DMS53 treated with DMSO at 0.1 percent for 48 hours (cell line): ENCODE measurements at regions not wholly inside any gene's neighbourhood (a gene's known extent, or its start where the extent isn't known, plus 50 kb on each side); places are given as distances from the start of the nearest gene placed in this dataset.

ENCODE experiments used
- DNase-seq: peaks from one replicate; lab custom pipeline; 2025; ENCODE audit not compliant: unreplicated experiment; lab: John Stamatoyannopoulos, UW

DNA sequence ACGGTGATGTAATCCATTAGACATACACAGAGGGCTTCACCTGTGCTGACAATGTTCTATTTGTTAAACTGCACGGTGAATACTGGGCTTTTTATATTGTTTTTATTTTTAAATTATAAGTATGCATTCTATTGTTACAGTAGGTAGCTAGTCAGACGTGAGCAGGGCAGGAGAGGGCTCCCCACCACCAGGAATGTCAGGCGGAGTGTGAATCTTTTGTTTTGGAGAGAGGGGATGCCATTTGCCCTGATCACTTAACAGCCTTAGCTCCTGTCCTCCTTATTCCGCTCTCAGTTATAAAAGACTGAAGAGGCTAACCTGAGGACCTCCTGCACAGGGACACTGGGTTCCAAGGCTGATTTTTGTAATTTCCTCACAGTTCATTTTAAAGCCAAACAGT, 151.6 kb upstream of the TAPT1 start:
- DNase-seq, result no peak

DNA sequence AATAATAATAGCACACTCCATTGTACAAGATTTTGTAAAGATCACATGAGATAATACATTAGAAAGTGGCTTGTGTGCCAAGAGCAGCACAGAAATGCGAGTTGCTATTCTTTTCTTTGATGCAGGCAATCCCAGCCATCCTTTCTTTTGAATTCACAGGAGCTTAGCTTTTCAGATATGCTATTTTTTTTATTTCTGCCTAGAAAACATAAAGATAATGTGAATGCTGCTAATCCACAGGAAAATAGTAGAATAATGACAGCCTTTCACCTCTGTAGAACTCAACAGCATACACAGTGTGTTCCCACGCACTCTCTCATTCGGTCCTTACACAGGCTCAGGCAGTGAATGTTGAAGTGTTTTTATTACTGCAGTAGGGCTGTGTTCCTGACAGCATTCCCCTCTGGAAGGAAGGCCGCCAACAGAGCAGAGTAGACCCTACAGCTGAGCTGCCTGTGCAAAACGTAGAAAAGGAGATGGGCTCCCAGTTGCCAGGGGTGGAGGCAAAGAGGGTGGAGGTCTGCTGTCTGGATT, 138.8 kb upstream of the TAPT1 start:
- DNase-seq, result no peak

DNA sequence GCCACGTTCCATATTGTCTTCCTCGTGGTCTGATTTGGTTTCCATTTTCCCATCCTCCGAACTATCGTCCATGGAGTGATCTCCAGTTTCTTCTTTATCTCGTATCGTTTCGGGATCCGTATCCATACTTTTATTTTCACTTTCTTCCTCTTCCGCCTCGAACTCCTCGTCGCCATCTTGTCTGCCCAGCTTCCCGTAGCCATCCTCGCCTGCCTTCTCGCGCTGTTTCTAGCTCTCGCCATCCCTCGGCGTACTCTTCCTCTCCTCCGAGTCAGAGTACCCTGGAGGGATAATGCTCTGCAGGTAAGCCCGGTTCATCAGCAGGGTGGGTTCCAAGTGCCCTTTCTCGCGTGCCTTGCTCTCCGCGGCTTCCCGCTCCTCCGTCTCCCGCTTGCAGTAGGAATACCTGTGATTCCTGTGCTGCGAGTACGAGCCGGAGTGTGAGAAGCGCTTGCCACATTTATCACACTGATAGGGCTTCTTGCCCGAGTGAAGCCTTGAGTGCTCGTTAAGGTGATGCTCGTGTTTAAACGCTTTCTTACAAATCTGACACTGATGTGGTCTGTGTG, 134.5 kb upstream of the TAPT1 start:
- DNase-seq, result peak; percentile 77

DNA sequence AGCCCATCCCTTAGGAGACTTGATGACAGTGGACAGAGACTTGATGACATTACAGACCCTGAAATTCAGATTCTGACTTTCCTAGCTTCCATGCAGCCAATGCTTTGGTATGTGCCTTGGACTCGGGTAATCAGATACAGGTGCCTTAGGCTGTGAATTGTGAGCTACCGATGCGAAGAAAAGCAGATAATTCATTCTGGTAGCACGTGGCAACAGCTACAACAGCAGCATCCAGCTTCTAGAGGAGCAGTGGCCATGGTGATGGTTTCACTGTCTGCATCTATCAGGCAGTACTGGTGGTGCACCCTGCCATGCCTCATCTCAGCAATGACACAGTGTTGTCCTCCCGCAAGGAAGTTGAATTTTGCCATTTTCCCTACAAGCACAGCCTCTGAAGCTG, 126.9 kb upstream of the TAPT1 start:
- DNase-seq, result no peak

DNA sequence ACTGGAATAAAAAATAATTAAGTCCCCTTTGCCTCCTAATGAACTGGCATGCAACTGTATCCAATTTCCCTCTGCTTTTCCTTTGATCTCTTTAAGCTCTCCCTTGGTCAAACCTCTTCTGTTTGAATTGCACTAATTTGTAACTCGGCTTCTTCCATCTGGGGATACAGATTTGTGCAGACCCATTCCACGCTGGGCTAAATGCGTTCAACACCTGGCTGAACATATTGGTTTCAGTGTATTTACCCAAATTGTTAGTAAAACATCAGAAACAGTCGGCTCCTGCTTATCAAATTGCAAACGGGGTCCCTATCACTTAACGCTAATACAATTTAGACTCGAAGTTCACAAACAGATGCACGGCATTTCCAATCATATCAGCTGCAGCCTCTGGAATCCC, 124.9 kb upstream of the TAPT1 start:
- DNase-seq, result no peak

DNA sequence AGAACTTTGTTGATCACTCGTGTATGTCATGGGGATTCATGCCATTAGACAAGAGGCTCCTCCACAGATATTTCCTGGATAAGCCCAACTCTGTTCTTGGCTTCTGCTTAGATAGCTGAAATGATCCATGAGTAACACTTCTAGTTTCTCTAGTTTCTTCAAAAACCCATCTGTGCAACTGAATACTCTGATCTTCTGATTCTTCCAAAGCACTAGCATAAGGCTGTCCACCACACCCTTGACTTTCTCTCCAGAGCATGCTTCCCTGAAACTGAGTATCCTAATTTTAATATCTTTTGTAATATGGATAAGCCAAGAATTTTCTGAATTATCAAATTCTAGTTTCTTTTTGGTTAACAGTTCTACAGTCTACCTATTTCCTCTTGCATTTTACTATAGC, 118.6 kb upstream of the TAPT1 start:
- no peak for DNase-seq

DNA sequence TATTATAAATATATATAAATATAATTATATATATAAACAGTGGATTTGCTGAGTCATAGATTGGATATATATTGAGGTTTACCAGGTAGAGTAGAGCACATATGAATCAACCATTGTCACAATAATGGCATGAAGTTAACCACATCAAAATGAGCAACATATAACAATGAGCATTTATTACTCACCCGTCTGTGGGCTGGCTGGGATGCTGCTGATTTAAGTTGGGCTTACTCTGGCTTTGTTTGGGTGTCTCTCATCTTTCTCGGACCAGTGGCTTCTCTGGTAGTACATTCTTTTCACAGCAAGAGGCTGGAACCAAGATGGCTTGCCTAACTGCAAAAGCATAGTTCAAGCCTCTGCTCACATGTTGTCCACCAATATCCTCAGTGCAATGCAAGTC, 111.7 kb upstream of the TAPT1 start:
- DNase-seq, result no peak

DNA sequence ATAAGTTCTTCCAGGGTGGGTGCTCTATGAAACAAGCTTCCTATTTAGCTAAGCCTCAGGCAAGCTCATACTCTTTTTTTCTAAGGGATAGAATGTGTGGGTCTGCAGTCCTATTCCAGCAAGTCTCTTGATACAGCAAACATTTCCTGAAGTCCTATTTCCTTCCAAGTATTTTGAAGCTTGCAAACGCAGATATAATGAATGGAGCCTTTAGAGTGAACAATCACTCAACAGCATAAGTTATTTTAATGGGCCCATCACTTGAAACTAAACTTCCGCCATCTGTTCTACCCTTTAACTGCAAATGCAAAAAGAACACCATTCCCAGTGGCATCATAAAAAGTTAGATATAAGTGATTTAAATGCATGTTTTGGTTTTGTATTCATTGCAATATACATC, 108.3 kb upstream of the TAPT1 start:
- DNase-seq, result no peak

DNA sequence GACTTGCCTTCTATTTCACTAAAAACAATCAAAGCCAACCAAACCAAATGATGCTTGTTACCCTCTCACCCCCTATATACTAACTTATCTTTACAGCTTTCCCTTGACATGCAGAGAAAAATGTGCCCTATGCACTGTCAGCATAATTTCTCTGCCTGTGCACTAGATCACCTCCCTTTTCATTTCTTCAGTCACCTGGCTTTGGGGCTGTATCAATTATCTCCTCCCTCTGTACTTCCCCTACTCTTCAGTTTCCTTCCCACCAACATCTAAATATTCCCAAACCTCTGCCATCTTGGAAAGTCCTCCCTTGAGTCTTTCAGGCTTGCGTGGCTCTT, 103.5 kb upstream of the TAPT1 start:
- no peak for DNase-seq

DNA sequence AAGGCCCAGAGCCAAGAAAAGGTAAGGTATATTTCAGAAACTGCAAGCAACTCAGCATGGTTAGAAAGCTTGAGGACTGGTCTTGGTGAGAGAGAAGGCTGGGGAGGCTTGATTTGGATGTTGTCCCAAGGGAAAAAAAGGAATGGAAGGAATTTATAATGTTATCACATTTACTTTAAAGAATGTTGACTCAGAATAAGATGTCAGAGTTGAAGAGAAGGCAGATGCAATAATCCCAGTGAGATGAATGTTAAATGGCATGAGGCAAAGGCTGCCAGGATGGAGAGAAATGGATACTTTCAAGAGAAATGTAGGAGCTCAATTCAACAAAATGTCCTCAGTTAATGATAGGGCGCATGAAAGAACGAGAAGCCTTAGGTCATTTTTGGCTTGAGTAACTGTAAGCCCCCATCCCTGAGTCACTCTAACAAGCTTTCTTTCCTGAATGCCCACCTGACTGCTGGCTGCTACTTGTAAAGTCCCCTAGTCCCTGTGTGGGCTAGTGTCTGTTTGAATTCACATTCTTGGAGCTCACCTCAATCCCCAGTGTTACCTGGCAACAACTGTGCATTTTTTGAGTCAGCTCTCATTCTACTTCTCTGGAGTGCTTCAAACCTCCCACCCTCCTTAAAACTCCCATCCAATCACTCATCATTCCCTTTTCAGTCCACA, 103.0 kb upstream of the TAPT1 start:
- DNase-seq, result no peak

DNA sequence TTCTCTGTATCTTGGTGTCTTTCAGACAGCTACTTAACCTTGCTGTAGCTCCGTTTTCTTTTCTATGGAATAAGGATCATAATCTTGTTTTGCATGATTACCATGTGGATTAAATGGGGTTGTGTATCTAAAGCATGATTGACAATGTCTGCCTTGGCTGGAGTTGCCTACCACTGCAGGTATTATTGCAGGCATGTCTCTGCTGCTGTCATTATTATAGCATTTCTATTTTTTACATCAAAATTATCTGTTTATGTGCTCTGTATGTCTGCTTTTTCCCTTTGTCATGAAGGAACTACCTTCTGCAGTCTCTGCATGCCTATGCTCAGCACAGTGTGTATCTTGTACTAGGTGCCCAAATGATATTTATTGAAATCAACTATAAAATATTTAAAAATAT, 95.9 kb upstream of the TAPT1 start:
- no peak for DNase-seq

DNA sequence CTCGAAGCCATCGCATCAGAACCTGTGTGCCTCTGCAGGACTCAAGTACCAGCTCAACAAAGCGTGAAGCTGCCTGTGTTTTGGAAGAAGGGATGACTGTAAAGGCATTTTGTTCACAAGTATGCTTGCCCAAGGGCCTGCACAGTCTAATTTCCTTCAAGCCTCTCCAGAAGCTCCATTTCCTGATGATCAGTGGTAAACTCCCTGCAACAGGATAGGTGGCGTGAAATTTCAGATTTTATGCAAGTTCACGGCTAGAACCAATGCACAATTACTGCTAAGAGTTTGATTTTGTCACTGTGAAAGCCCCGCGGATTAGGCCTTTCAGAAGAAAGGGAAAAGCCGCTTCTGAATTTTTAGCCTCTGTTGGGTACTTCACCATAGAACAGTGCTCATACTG, 89.2 kb upstream of the TAPT1 start:
- DNase-seq, result no peak

DNA sequence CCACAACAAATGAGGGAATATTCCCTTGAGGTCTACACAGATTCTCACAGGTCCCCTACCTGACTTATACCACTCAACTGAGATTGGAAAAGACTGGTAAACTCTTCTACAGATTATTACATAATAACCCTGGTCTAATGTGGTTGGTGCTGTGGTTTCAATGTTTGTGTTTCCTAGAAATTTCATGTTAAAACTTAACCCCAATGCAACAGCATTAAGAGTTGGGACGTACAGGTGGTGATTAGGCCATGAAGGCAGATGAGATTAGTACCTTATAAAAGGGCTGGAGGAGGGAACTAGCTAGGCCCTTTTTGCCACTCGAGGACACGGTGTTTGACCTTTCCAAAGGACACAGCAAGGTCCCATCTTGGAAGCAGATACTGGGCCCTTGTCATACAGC, 84.3 kb upstream of the TAPT1 start:
- no peak for DNase-seq

DNA sequence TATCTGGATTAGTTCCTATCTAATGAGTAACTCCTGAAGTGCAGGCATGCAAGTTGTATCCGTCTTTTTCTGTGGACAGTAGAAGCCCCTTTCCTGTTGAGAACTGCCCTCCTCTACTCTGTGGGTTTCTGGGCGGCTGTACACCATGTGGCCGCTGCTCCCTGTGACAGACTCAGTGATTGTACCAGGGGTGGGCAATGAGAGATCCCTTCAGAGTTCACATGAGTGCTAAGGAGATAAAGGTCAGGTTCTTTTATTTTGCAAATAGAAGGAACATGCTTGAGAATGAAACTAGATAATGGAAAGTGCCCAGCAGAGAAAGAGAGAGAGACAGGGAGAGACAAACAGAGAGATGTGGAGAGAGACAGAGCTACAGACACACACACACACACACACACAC, 76.4 kb upstream of the TAPT1 start:
- DNase-seq, result no peak

DNA sequence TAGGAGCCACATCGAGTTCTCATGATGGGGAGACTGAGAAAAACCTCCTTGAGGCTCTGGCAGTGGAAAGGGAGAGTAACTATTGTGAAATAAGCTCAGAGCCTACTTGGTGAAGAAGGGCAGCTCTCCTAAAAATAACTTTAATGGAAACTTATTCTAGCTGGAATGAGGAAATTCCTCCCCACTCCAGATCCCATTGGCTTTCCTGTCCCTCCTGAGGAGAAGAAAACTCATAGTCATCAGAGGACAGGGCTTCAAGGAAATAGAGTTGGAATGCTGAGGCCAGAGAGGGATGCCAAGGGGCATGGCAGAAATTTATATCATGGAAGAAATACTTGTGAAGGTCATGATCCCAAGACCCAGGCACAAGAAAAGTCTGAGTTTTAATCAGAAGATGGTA, 70.7 kb upstream of the TAPT1 start:
- DNase-seq, result no peak

DNA sequence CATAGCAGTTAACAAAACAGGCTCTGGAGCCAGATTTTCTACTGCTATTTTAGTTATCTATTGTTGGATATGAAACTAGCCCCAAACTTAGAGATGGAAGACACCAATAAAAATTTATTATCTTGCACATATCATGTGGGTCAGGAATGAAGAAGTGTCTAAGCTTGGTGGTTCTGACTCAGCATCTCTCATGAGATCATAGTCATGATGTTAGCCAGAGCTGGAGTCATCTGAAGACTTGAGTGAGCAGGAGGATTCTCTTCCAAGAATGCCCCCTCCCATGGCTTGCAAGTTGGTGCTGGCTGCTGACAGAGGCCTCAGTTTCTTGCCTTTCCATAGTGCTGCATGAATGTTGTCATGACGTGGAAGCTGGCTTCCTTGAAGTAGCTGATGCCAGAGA, 68.2 kb upstream of the TAPT1 start:
- DNase-seq, result no peak

DNA sequence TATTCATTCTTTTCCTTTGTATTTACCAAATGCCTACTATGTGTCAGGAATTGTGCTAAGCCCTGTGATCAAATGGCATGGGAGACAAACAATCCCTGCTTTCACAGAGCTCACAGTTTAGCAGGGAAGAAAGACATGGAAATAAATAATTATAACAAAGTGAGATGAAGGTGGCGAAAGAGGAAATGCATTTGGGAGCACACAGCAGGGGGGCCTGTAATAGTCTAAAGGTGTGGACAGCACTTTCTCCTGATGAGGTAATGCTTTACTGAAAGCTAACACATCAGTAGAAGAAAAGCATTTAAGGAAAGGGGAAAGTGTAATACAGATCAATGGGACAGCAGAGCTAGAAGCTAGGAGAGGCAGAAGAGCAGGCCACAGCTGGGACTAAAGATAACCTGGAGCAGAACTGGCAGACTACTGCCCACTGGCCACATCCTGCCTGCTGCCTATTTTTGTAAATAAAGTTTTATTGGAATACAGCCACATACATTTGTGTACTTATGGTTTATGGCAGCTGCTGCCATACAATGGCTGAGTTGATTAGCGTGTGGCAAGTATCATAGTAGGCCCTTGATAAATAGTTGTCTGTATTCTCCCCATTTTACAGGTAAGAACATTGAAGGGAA, 67.1 kb upstream of the TAPT1 start:
- DNase-seq, result no peak

DNA sequence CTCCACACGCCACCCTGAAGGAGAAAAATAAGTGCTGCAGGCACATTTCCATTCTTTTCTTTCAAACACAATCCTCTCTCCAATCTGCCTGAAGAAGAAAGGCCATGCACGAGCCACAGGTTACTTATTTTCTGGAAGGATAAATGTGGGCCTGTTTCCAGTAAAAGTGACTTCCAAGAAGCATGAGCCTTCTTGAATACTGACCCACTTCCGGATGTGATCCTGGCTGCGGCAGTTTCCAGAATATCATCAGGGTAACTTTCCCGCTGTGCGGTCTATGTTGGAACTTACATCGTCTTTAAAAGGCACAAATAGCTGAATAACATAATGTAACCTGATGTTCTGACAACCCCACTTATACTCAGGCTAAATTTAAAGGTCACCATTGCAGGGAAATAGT, 66.3 kb upstream of the TAPT1 start:
- no peak for DNase-seq

DNA sequence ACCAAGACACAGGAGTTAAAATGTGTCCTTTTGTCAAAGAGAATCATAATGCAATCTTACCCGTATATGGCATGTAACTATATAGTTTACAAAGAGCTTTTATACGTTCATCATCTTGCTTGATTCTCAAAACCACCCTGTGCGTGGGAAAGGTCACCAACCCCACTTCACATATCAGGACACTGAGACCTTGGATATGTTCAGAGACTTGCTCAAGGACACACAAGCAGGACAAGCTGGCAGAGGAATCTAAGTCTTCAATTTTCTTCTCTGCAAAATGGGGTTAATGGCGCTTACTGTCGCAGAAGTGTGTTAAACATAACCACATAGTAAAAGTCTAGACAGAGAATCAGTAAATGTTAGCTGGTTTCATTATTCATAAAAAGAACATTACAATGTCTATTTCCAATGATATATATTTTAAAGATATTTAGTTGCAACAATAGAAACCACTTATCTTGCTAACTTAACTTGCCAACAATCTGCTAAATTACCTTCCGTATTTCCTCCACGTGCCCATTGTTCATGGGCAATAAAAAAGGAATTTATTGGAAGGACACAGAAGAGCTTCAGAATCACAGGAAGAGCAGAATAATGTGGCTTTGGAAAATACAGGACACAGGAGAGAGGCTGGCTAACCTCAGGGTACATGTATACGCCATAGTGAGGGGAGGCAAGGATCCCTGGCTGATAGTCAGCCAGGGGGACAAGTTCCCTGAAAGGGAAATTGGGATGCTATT, 64.6 kb upstream of the TAPT1 start:
- DNase-seq, result no peak

DNA sequence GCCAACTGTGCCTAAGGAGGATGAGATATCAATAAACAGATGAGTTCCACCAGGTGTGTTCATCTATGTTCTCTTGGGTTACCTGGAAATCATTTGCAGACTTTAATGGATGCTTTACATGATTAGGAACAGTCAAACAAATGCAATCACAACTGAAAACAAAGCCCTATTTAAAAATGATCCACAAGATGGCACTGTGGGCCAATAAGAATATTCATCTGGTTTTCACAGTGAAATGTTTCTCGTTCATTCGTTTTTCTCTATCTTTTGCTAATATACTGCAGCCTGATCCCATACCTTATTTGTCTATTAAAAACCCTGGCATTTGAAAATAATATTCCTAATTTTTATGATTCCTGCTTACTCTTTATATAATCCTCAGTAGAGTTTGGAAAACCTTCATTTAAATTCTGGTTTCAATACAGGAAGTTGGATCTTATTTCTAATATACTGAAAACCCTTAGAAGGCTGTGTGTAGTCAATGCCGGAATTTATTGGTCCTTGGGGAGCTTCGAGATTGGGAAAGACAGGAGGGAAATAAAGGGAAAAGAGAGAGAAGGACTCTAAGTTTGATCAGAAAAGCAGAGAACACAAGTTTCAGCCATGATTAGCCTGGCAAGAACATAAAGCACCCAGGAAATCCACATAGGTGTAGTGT, 63.8 kb upstream of the TAPT1 start:
- peak; percentile 56 for DNase-seq

DNA sequence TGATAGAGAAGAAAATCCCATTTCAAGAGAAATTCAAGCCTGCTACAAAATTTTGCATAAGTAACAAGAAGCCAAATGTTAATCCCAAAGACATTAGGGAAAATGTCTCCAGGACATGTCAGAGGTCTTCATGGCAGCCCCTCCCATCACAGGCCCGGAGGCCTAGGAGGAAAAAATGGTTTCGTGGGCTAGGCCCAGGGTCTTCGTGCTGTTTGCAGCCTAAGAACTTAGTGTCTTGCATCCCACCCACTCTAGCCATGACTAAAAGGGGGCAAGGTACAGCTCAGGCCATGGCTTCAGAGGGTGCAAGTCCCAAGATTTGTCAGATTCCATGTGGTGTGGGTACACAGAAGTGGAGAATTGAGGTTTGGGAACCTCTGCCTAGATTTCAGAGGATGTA, 57.8 kb upstream of the TAPT1 start:
- no peak for DNase-seq

DNA sequence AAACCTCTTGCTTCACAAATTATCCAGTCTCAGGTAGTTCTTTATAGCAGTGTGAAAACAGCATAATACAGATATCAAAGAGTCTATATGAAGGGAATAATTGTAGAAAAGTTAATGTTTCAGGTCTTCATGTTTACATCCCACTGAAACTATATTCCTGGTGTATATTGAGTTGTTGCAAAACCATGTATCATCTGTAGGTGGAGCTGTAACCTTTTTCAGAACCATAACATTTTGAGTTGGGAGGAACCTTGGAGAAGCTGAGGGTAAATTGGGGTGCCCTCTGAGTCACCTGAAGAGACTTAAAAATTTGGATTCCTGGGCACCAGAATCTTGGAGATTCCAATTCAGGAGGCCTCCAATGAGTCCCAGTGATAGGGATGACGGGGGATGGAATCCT, 51.9 kb upstream of the TAPT1 start:
- no peak for DNase-seq
